ENCODE measurements at regions not wholly inside any gene's neighbourhood (a gene's known extent, or its start where the extent isn't known, plus 50 kb on each side); places are given as distances from the start of the nearest gene placed in this dataset.
"Not testable (repeated sequence)": the region's sequence is repeated elsewhere in the genome, so short reads cannot be mapped to it uniquely, and the experiment has no call there.

GRCh38 chr11:67884761-67885558, 118.9 kb downstream of the UNC93B1 start:
- not testable (repeated sequence) for TF ChIP-seq TAF1 (conservative IDR thresholded peaks at IDR 0.05); CTCF (IDR thresholded peaks at IDR 0.05; ENCODE audit: low read depth, low read length, missing input control); RXRA (IDR thresholded peaks at IDR 0.05); GABPA (IDR thresholded peaks at IDR 0.05 in 1 of 2, conservative IDR thresholded peaks at IDR 0.05 in 1 of 2); EGR1 (IDR thresholded peaks at IDR 0.05; ENCODE audit: low read depth in 2 of 2)

Data from liver (tissue), 3 donors.